HG03175 (cell line): ENCODE measurements at regions not wholly inside any gene's neighbourhood (a gene's known extent, or its start where the extent isn't known, plus 50 kb on each side); places are given as distances from the start of the nearest gene placed in this dataset.
"Not testable (repeated sequence)": the region's sequence is repeated elsewhere in the genome, so short reads cannot be mapped to it uniquely, and the experiment has no call there.

Experiments used
- ATAC-seq: cut with Tn5 transposase; IDR thresholded peaks from one replicate; pipeline ENCODE4 v1.9.1; 2021; ENCODE audit warnings: mild to moderate bottlenecking, moderate library complexity; ENCODE audit not compliant: unreplicated experiment

GRCh38 chr2:62412347-62412742 lies 93.7 kb downstream of the TMEM17 start:
- ATAC-seq, result no peak

- no peak for ATAC-seq
Measured at GRCh38 chr2:62410926-62411456, 95.0 kb downstream of the TMEM17 start.

GRCh38 chr2:62410015-62410453 lies 96.0 kb downstream of the TMEM17 start:
- ATAC-seq, result no peak

GRCh38 chr2:62409442-62409841 lies 96.6 kb downstream of the TMEM17 start:
- ATAC-seq, result no peak

GRCh38 chr2:62408241-62408677 lies 97.7 kb downstream of the TMEM17 start:
- ATAC-seq, result no peak

- ATAC-seq, result no peak
Measured at GRCh38 chr2:62407838-62408237, 98.2 kb downstream of the TMEM17 start.

GRCh38 chr2:62407401-62407800 lies 98.6 kb downstream of the TMEM17 start:
- ATAC-seq, result no peak

GRCh38 chr2:62406573-62407043 lies 99.4 kb downstream of the TMEM17 start:
- peak; percentile 75 for ATAC-seq

GRCh38 chr2:62404913-62405312 lies 101.1 kb downstream of the TMEM17 start:
- no peak for ATAC-seq

- no peak for ATAC-seq
Measured at GRCh38 chr2:62402156-62402555, 103.8 kb downstream of the TMEM17 start.

GRCh38 chr2:62398356-62398755 lies 107.6 kb downstream of the TMEM17 start:
- ATAC-seq, result no peak

GRCh38 chr2:62396880-62397279 lies 109.1 kb downstream of the TMEM17 start:
- no peak for ATAC-seq

- no peak for ATAC-seq
Measured at GRCh38 chr2:62393293-62393692, 112.7 kb downstream of the TMEM17 start.

- ATAC-seq, result no peak
Measured at GRCh38 chr2:62391696-62392095, 114.3 kb downstream of the TMEM17 start.

GRCh38 chr2:62386378-62386777 lies 119.6 kb downstream of the TMEM17 start:
- ATAC-seq, result not testable (repeated sequence)

GRCh38 chr2:62383846-62384245 lies 122.1 kb downstream of the TMEM17 start:
- ATAC-seq, result no peak

GRCh38 chr2:62382757-62383156 lies 123.2 kb downstream of the TMEM17 start:
- no peak for ATAC-seq

- no peak for ATAC-seq
Measured at GRCh38 chr2:62382122-62382521, 123.9 kb downstream of the TMEM17 start.

GRCh38 chr2:62381656-62382055 lies 124.3 kb downstream of the TMEM17 start:
- no peak for ATAC-seq

GRCh38 chr2:62379566-62379965 lies 126.4 kb downstream of the TMEM17 start:
- ATAC-seq, result no peak

- ATAC-seq, result no peak
Measured at GRCh38 chr2:62375113-62375420, 130.9 kb downstream of the TMEM17 start.

GRCh38 chr2:62374301-62375112 lies 131.5 kb downstream of the TMEM17 start:
- ATAC-seq, result no peak

GRCh38 chr2:62372824-62373223 lies 133.2 kb downstream of the TMEM17 start:
- ATAC-seq, result no peak
